Lower leg skin (tissue), 4 donors: ENCODE measurements at regions not wholly inside any gene's neighbourhood (a gene's known extent, or its start where the extent isn't known, plus 50 kb on each side); places are given as distances from the start of the nearest gene placed in this dataset.

Experiments
- DNase-seq, 2 donors: peaks; one replicate each; pipeline ENCODE4 v3.0.0-alpha.2; 2019; ENCODE audit warnings: low spot score in 2 of 2
- H3K4me3 ChIP-seq: fragments of 200-600 bp; sonication (generic); 2 replicates; pipeline ENCODE4 v1.5.1; 2017; ENCODE audit warnings: mild to moderate bottlenecking, low read depth; ENCODE audit not compliant: poor library complexity, severe bottlenecking
- CTCF ChIP-seq, 3 donors: fragments of 450-650 bp; IDR thresholded peaks; one replicate each; pipeline ENCODE4 v1.5.1; 2016; ENCODE audit warnings: antibody characterized with exemption in 3 of 3, mild to moderate bottlenecking in 3 of 3, moderate library complexity in 2 of 3
- POLR2A ChIP-seq, 2 donors: fragments of 450-650 bp; IDR thresholded peaks; one replicate each; pipeline ENCODE4 v1.6.1; 2016 to 2017; ENCODE audit warnings: antibody characterized with exemption in 2 of 2, mild to moderate bottlenecking in 1 of 2, moderate library complexity in 1 of 2
- WGBS, 2 donors: methylation state at CpG; one replicate each; pipeline ENCODE4 v1.1.5; 2018; 5-methylcytosine and 5-hydroxymethylcytosine counted together
- intact Hi-C: fragments of 100-400 bp; cut with DNase I; formaldehyde crosslinking; loops from one replicate; pipeline ENCODE4 v1.15.0; 2023; ENCODE audit warnings: low total_unique reads

DNA sequence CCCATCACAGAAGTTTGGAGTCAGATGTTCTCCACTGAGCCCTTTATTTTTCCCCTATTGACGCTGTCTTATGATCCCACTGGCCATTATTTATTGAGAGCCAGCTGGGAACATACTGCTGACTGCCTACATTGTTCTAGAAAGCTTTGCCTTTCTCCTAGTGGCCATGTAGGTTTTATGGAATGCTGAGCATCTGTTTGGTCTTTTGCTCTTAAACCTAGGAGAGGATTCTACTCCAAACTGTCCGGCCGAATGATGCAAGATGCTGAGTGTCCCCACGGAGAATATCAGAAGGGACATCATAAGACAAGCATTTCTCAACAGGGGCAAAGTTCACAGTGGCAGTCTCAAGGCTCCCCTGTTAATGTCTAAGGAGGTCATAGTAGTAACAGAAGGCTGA is 171.4 kb downstream of the ARRDC4 start:
- intact Hi-C loops, result no loop called here
- WGBS, 2 donors, result 70 to 81% methylated on average over 4 of the region's 4 CpGs
- H3K4me3 ChIP-seq, result no peak overlapping the region
- no peak for DNase-seq
- TF ChIP-seq POLR2A (IDR thresholded peaks at IDR 0.05), result no peak
- TF ChIP-seq CTCF (IDR thresholded peaks at IDR 0.05), result no peak

GRCh38 chr15:98134905-98135304 is 174.4 kb downstream of the ARRDC4 start:
- TF ChIP-seq POLR2A (IDR thresholded peaks at IDR 0.05) (no peak), CTCF (IDR thresholded peaks at IDR 0.05) (no peak)
- H3K4me3 ChIP-seq, result no peak overlapping the region
- DNase-seq, result no peak
- WGBS, 2 donors, result 56 to 66% methylated on average over 7 of the region's 7 CpGs
- intact Hi-C loops, result no loop called here

DNA sequence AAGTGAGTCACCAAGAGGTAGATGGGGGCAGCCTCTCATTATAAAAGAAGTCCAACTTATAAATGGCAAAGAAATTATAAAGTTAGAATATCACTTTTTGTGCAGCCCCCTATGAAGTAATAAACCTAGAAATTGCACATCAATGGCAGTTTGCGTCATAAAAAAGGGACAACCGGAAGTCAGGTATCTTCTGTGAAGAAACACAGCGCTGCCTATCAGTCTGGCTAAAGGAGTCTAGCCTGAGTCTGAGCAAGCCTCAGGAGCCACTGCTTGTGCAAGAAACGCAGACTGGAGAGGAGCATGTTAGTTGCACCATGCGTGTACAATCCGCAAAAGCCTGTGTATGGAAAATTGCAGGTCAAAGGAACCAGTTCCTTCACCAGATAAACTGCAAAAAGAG is 178.4 kb downstream of the ARRDC4 start:
- no peak for TF ChIP-seq CTCF (IDR thresholded peaks at IDR 0.05)
- H3K4me3 ChIP-seq, result no peak overlapping the region
- 72 to 89% methylated on average over 6 of the region's 6 CpGs for WGBS, 2 donors
- DNase-seq, result no peak
- intact Hi-C loops, result no loop called here

DNA sequence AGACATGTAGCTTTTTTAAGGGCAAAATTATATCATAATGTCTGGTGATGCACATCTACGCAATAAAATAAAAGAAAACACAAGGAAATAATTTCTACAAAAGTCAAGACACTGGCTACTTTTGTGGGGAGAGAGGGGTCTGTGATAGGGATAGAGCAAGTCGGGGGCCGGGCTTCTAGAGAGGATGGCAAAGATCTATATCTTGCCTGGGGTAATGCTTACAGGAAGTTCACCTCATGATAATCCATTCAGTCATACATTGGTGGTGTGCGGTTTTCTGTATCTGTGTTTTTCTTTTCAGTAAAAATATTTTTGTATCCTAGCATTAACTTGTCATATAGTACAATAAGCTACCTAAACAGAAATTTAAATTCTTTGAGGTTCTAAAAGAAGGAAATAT is 178.8 kb downstream of the ARRDC4 start:
- DNase-seq, result no peak
- WGBS, 2 donors, result 84 to 85% methylated on average over 4 of the region's 4 CpGs
- intact Hi-C loops, result no loop called here
- TF ChIP-seq POLR2A (IDR thresholded peaks at IDR 0.05), result no peak
- no peak for TF ChIP-seq CTCF (IDR thresholded peaks at IDR 0.05)
- H3K4me3 ChIP-seq, result no peak overlapping the region

GRCh38 chr15:98142572-98142971 is 182.1 kb downstream of the ARRDC4 start:
- intact Hi-C loops, result loop anchor here (5.0 kb wide), 1 partner anchor 125 kb away; no protein-coding TSS in a partner anchor
- 79 to 87% methylated on average over 2 of the region's 2 CpGs for WGBS, 2 donors
- TF ChIP-seq CTCF (IDR thresholded peaks at IDR 0.05), result no peak
- no peak for TF ChIP-seq POLR2A (IDR thresholded peaks at IDR 0.05)
- DNase-seq, result no peak
- H3K4me3 ChIP-seq, result no peak overlapping the region

DNA sequence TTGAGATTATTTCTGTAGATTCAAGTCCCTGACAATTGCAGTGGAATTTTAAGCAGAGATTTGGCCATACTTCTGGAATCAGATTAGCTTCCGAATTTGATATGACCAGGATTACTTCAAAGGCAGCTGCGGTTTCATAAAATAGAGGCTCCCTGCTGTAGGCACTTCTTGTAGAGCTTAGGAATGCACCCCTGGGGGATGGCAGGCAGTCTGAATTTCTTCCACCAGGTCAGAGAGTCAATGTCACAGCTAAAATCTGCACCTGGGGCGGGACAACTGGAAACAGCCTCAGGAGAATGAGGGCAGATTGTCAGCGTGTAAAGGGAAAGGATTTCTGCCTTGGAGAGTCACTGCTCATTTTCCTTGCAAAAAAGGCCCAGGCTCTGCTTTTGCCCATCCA is 182.6 kb downstream of the ARRDC4 start:
- 76 to 86% methylated on average over 4 of the region's 4 CpGs for WGBS, 2 donors
- DNase-seq, result no peak
- intact Hi-C loops, result loop anchor here (5.0 kb wide), 1 partner anchor 124 kb away; no protein-coding TSS in a partner anchor
- no peak for TF ChIP-seq POLR2A (IDR thresholded peaks at IDR 0.05)
- TF ChIP-seq CTCF (IDR thresholded peaks at IDR 0.05), result no peak
- H3K4me3 ChIP-seq, result no peak overlapping the region
